Nephron progenitor cell (in vitro differentiated cells): ENCODE measurements at regions not wholly inside any gene's neighbourhood (a gene's known extent, or its start where the extent isn't known, plus 50 kb on each side); places are given as distances from the start of the nearest gene placed in this dataset.
"Not testable (repeated sequence)": the region's sequence is repeated elsewhere in the genome, so short reads cannot be mapped to it uniquely, and the experiment has no call there.

Source experiments
- DNase-seq: peaks from one replicate; pipeline ENCODE4 v3.0.0; 2021
- H3K27ac Mint-ChIP-seq: 2 replicates; pipeline ENCODE4 v1.8.0; 2021; ENCODE audit warnings: mild to moderate bottlenecking, moderate library complexity, mixed read lengths
- H3K27me3 Mint-ChIP-seq: 2 replicates; pipeline ENCODE4 v1.8.0; 2021; ENCODE audit warnings: mild to moderate bottlenecking, low read depth, mixed read lengths; ENCODE audit not compliant: poor library complexity
- H3K36me3 Mint-ChIP-seq: 2 replicates; pipeline ENCODE4 v1.8.0; 2021; ENCODE audit warnings: low read depth, mixed read lengths
- H3K4me1 Mint-ChIP-seq: 2 replicates; pipeline ENCODE4 v1.8.0; 2021; ENCODE audit warnings: mixed read lengths
- H3K4me3 Mint-ChIP-seq: 2 replicates; pipeline ENCODE4 v1.8.0; 2021; ENCODE audit warnings: mild to moderate bottlenecking, moderate library complexity, mixed read lengths
- H3K9me3 Mint-ChIP-seq: 2 replicates; pipeline ENCODE4 v1.8.0; 2021; ENCODE audit warnings: mild to moderate bottlenecking, moderate library complexity, mixed read lengths
- TF ChIP-seq, protein P1 (sequence below): fragments of 200-600 bp; sonication (generic); IDR thresholded peaks from 2 replicates; pipeline ENCODE4 v1.5.0; 2021; ENCODE audit warnings: antibody characterized with exemption

DNA sequence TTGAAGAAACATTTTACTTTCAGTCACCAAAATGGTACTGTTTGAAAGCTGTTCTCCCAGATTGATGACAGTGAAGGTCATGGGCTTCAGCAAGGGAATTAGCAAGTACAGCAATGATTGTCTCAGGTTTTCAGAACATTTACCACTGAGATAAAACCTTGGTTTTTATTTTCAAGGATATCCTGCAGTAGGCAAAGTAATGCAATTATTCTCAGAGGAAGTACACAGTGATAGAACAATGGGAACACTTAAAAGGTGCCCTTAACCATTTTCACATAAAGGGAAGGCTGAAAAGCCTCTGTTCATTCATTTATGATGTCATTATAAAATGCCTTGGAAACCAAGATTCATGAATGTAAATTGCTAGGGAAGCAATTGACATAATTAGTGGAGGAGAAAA is 471.8 kb upstream of the ACO1 start:
- peaks cover 4% of the 10 kb centered on the region for H3K4me1 Mint-ChIP-seq
- H3K36me3 Mint-ChIP-seq = no peaks in the 10 kb centered on the region
- no peaks in the 10 kb centered on the region for H3K9me3 Mint-ChIP-seq
- no peaks in the 10 kb centered on the region for H3K27me3 Mint-ChIP-seq
- no peak for DNase-seq
- TF ChIP-seq, protein P1, sequence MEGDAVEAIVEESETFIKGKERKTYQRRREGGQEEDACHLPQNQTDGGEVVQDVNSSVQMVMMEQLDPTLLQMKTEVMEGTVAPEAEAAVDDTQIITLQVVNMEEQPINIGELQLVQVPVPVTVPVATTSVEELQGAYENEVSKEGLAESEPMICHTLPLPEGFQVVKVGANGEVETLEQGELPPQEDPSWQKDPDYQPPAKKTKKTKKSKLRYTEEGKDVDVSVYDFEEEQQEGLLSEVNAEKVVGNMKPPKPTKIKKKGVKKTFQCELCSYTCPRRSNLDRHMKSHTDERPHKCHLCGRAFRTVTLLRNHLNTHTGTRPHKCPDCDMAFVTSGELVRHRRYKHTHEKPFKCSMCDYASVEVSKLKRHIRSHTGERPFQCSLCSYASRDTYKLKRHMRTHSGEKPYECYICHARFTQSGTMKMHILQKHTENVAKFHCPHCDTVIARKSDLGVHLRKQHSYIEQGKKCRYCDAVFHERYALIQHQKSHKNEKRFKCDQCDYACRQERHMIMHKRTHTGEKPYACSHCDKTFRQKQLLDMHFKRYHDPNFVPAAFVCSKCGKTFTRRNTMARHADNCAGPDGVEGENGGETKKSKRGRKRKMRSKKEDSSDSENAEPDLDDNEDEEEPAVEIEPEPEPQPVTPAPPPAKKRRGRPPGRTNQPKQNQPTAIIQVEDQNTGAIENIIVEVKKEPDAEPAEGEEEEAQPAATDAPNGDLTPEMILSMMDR = no peak
- no peak overlapping the region for H3K27ac Mint-ChIP-seq
- H3K4me3 Mint-ChIP-seq = no peak overlapping the region

DNA sequence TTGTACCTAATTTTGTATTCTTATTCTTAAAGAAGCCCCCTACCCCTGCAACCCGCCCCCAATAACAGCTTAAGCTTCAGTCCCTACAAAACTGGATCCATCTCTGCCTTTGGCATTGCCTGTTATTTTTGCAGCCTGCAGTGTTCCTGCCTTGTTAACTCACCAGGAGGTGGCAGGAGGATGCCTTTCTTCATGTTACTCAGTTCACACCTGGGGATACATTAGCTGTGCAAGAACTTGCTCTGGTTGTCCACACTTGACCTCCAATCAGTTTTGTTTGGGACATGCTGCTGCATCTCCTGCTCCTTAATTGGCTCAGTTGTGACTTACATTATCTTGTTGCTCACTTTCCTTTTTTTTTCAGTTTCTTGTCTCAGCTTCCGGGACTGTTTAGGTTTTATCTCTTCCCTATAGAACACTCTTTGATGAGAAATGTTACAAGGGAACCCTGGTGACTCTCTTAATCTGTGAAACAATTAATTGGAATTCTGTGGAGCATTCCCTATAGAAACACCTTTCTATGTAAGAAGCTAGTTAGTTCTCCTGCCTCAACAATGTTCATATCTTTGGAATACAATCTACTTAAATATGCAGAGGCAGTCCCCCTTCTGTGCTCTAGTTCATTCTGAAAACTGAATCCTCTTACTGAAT is 467.7 kb upstream of the ACO1 start:
- Mint-ChIP-seq H3K9me3 (no peaks in the 10 kb centered on the region), H3K27ac (no peak overlapping the region), H3K4me3 (no peak overlapping the region), H3K27me3 (no peaks in the 10 kb centered on the region), H3K4me1 (peaks cover 12% of the 10 kb centered on the region), H3K36me3 (no peaks in the 10 kb centered on the region)
- DNase-seq = no peak
- TF ChIP-seq, protein P1 = no peak

DNA sequence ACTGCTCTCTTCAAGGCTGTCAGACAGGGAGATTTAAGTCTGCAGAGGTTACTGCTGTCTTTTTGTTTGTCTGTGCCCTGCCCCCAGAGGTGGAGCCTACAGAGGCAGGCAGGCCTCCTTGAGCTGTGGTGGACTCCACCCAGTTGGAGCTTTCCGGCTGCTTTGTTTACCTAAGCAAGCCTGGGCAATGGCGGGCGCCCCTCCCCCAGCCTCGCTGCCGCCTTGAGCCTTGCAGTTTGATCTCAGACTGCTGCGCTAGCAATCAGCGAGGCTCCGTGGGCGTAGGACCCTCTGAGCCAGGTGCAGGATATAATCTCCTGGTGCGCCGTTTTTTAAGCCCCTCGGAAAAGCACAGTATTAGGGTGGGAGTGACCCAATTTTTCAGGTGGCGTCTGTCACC is 446.7 kb upstream of the ACO1 start:
- H3K4me1 Mint-ChIP-seq, DNase-seq, H3K27me3 Mint-ChIP-seq, H3K36me3 Mint-ChIP-seq, H3K4me3 Mint-ChIP-seq, H3K27ac Mint-ChIP-seq: not testable (repeated sequence)
- peaks cover 37% of the 10 kb centered on the region for H3K9me3 Mint-ChIP-seq

DNA sequence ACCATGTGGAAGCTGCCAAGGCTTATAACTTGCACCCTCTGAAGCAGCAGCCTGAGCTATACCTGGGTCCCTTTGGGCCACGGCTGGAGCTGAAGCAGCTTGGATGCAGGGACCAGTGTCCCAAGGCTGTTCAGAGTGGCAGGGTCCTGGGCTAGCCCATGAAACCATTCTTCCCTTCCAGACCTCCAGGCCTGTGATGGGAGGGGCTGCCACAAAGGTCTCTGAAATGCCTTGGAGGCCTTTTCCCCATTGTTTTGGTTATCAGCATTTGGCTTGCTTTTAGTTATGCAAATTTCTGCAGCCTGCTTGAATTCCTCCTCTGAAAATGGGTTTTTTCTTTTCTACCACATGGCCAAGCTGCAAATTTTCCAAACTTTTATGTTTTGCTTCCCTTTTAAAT is 433.7 kb upstream of the ACO1 start:
- Mint-ChIP-seq H3K9me3 (peaks cover 16% of the 10 kb centered on the region), H3K4me3 (no peak overlapping the region), H3K4me1 (no peaks in the 10 kb centered on the region), H3K36me3 (no peaks in the 10 kb centered on the region), H3K27me3 (no peaks in the 10 kb centered on the region), H3K27ac (no peak overlapping the region)
- DNase-seq = no peak
- TF ChIP-seq, protein P1 = no peak

DNA sequence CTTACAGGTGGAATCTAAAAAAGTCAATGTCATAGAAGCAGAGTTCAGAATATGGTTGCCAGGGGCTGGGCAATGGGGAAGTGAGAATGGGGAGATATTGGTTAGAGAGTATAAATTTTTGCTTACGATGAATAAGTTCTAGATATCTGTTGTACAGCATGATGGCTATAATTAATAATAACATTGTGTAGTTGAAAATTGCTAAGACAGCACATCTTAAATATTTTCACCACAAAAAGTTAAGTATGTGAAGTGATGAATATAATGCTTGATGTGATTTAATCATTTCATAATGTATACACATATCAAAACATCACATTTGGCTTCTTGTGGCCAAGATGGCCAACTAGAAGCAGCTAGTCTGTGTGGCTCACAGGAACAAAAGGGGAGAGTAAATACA is 425.9 kb upstream of the ACO1 start:
- TF ChIP-seq, protein P1 = no peak
- H3K9me3 Mint-ChIP-seq = peaks cover 63% of the 10 kb centered on the region
- no peak overlapping the region for H3K4me3 Mint-ChIP-seq
- H3K27me3 Mint-ChIP-seq = no peaks in the 10 kb centered on the region
- DNase-seq = no peak
- no peaks in the 10 kb centered on the region for H3K4me1 Mint-ChIP-seq
- no peaks in the 10 kb centered on the region for H3K36me3 Mint-ChIP-seq
- H3K27ac Mint-ChIP-seq = no peak overlapping the region

DNA sequence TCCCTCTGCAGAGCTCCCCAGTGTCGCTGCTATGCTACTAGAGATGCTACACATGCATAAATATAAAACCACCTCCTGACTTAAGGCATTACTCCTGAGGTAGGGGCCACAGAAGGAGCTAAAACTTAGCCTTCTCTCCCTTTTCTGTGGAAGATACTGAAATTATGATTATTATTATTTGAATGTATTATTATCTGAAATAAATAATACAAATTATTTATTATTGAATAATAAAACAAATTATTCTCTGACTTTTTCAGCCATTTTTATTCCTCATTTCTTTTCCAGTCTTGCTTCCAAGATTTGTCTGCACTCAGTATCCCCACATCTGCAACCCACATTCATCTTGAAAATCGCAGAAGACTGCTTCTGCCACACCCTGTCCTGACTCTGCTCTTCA is 414.9 kb upstream of the ACO1 start:
- H3K9me3 Mint-ChIP-seq = peaks cover 13% of the 10 kb centered on the region
- TF ChIP-seq, protein P1 = no peak
- H3K4me3 Mint-ChIP-seq = no peak overlapping the region
- no peak overlapping the region for H3K27ac Mint-ChIP-seq
- H3K36me3 Mint-ChIP-seq = no peaks in the 10 kb centered on the region
- H3K27me3 Mint-ChIP-seq = peaks cover 3% of the 10 kb centered on the region
- no peak for DNase-seq
- H3K4me1 Mint-ChIP-seq = no peaks in the 10 kb centered on the region
